NCI-H2081 (cell line): ENCODE measurements at regions not wholly inside any gene's neighbourhood (a gene's known extent, or its start where the extent isn't known, plus 50 kb on each side); places are given as distances from the start of the nearest gene placed in this dataset.
"Not testable (repeated sequence)": the region's sequence is repeated elsewhere in the genome, so short reads cannot be mapped to it uniquely, and the experiment has no call there.

Source experiments
- DNase-seq, 2 experiments: peaks; one replicate each; lab custom pipeline; 2025; lab: John Stamatoyannopoulos, UW

DNA sequence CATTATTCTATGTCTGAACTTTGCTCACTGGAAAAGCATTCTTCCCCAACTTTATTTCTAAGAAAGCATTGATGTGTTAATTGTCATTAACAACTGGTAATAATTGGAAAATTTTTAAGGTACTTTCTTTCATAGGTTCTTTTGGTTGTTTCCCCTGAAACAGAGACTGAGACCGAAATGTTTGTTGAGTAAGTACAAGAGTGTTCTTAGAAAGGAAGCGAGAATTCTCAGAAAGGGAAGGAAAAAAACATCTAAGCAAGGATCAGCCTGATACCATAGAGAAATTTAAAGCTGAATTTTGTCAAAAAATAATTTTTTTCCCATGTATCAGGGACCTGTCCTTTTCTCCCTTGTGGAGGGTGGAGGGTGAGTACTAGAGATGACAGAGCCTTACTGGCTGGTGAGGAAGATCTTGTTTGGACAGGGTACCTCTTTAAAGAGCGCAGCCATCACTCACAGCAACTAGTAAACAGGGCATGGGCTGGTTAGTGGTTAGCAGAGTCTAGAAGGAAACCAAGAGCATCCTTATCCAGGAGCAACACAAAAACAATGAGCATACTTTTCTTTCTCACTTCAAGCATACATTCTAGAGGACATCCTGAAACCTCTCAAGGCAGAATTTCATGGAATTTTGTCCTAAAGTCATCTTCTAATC lies 898.5 kb downstream of the DNAH5 start:
- DNase-seq: no peak

DNA sequence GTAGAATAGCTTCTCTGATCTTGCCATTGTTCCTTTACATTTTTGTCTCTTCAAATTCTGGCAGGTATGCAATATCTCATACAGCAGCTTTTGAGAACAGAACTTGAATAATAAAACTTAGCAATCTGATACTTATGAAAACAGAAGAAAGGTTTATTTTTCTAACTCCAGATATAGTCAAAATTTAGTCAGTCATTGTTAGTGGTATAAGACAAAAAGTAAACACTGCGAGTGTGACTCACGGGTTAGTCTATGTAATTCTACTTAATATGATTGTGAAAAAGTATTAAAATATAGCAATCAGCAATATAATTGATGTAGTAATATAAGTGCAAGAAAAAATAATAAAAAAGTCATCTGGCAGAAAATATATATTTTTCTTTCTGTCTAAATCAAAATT lies 910.4 kb downstream of the DNAH5 start:
- no peak for DNase-seq

DNA sequence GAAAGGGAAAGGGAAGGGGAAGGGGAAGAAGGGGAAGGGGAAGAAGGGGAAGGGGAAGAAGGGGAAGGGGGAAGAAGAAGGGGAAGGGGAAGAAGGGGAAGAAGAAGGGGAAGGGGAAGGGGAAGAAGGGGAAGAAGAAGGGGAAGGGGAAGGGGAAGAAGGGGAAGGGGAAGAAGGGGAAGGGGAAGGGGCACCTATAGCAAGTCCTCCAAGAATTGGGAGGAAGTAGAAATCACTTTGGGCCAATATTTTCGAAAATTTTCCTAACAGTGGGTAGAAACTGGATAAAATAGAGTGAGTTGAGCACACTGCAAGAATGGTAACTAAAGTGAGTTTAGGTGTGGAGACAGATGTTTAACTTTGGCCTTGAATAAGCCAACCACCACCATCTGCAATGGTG lies 915.3 kb downstream of the DNAH5 start:
- DNase-seq: no peak

DNA sequence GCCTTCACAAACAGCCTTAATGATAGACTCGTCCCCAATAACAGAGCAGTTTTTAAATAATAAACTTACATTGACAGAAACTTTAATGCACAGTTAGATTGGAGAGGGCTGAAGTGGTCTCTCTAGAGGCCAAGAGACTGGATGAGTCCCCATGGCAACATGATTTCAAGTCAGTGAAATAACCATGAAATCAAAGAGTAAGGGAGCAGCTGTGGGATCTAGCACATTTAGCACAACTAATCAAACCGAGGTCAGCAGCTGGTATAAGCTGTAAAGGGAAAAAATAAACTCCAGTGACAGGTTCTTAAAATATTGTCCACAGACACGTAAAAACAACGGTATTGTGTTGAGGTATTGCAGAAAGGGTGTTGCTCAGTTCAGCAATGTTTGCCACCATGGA lies 916.6 kb downstream of the DNAH5 start:
- no peak for DNase-seq

DNA sequence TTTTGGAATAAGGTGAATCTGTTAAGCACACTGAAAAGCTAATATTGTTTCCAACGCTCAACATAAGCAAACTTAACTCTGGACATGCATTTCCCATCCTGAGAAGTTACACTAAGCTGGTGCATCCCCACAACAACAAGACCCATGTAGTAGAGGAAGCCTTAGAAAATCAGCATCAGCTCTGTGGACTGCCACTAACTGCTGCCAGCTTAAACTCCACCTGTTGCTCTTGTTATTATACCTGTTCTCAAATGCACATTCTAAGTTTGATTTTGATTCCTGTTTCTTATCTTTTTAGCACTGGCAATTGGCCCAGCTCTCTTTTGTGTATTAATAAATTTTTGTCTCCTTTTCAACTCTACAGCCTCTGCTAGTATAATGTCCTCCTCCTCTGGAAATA lies 924.8 kb downstream of the DNAH5 start:
- no peak for DNase-seq

DNA sequence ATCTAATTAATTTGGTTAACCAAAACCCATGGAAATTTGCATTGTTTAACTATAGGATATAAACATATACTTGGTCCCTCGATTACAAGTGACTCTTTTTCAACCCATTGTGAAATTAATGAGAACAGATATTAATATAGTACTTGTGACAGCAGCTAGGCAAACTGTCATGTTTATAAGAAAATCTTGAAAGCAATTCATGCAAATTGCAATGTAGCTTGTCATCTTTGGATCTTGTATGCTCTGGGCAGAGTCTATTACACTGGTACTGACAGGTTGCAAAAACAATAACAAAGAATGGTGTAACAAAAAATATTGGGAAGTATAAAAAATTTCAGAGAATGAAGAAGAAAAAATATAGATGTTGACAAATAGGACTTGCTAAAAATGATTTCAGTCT lies 941.0 kb downstream of the DNAH5 start:
- DNase-seq: no peak

DNA sequence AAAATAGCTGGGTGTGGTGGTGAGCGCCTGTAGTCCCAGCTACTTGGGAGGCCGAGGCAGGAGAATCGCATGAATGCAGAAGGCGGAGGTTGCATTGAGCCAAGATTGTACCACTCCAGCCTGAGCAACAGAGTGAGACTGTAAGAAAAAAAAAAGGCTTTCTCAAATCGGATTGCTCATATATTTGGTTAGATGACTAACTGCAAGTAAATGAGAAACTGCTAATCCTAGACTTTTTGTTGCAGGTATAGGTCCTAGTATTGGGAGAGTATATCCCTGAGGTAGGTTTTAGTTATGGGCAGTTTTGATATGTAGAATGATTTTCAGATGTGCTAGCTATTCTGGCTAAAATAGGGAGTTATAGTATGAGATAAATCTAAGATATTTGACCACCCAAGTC lies 944.8 kb downstream of the DNAH5 start:
- no peak for DNase-seq

DNA sequence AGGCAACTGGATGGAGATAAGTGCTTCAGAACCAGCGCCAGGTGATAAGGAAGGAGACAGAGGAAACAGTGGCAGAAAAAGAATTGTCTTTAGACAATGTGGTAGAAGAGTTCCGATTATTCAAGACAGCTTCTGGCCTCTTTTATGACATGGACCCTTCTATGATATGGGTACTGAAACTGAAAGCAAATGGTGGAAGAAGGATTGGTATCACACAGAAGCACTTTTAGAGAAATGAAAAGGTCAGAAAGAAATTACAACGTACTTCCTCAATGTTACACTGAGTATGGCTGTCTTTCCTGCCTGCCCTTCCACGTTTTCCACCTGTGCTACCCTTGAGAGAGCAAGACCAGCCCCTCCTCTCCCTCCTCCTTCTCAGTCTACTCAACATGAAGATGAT lies 959.3 kb downstream of the DNAH5 start:
- DNase-seq: no peak

DNA sequence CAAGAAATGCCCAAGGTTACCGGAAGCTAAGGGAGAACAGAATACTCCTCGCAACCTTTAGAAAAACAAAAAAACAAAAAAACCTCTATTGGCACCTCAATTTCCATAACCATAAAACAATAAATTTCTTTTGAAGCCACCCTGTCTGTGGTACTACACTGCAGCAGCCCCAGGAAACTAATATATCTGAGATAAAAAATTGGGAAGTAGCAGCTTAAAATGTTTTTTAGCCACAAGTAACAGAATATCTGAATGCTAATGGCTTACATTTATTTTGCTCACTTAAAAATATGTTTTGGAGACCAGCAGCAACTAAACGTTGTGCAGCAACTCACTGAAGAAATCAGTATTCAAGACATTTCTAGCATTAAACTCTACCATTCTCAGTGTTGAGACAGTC lies 969.6 kb downstream of the DNAH5 start:
- no peak for DNase-seq

DNA sequence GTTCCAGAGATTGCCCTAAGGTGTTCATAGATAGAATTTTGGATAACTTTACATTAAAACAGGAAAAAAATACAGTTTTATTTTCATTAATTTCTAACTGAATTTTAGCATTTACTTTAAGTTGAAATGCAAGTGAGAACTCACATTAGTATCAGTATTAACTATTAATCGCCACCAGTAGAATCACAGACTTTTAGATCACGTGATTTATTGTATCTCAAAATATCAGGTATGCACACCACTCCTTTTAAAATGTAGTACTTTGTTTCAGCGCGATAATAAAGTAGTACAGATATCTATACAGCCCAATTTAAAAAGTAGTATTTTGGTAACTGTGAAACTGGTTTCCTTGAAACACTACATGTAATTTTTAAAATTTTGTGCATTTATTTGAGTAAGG lies 978.7 kb downstream of the DNAH5 start:
- DNase-seq: no peak

DNA sequence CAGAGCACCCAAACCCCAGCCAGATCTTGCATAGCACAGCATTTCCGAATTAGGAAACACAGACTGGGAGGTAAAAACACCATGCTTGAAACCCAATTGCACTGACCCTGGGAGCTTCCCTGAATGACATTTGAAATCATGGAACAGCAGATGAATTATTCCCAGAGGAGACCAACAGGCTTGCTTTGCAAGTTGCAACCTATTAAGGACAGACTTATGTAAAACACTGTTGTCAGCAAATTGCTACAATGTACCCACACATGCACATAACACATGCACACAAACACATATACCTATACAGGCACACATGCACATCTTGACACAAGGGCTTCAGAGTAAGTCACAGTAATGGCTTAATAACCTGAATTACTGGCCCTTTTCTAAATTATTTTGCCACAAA lies 984.8 kb downstream of the DNAH5 start:
- DNase-seq: no peak

DNA sequence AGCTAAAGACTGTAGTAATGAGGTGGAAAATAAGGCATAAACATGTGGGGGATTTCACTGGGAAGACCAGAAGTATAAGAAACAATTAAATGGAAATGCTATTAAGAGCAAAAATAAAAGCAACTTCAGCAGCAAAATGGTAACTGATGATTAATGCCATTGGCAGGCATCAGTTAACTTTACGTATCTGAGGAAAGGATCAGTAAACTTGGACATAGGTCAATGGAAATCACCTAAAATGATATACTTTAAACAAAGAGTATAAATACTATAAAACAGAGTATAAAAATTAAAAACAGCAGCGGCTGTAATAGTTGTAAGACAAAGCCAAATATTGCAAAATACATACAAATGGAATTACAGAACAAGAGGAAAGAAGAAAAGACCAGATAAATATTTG lies 992.1 kb downstream of the DNAH5 start:
- DNase-seq: no peak

DNA sequence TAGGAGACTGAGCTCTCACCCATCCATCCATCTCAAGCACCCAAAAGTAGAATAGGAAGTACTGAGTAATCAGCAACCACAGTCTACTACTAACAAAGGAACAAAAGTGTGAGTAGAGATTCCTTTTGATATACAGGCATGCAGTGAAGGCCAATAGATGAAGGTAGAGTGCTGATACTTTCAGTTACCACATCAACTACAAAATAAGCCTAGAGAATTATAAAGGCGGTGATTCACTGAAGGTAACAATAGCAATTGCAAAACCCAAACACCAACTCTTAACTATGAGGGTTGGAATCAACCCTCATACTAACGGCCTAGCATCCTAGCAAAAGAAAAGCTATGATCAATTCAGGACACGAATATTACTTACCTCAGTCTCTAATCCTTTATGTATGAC lies 992.6 kb downstream of the DNAH5 start:
- no peak for DNase-seq

DNA sequence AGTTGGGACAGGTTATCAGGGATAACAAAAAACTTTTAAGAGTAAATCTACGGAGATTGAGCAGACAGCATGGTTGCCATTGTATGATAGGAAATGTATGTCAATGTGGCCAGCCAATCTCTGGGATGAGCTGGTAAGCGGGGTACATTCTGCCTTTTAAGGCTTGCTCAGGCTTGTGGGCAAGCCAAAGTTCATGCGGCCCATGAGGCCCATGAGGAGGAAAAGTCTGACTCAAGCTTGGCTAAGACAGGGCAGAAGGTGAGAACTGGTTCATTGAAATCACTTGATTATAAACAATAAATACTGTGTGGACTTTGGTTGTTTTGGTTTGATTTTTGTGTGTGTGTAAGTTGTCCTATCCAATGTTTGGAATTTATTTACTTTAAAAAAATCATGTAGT lies 997.1 kb downstream of the DNAH5 start:
- no peak for DNase-seq

DNA sequence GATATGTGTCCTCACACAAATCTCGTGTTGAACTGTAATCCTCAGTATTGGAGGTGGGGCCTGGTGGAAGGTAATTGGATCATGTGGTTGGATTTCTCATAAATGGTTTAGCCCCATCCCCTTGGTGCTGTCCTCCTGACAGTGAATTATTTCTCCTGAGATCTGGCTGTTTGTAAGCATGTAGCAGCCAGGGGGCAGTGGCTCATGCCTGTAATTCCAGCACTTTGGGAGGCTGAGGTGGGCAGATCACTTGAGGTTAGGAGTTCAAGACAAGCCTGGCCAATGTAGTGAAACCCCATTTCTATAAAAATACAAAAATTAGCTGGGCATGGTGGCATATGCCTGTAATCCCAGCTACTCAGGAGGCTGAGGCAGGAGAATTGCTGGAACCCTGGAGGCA lies 999.0 kb downstream of the DNAH5 start:
- not testable (repeated sequence) for DNase-seq

DNA sequence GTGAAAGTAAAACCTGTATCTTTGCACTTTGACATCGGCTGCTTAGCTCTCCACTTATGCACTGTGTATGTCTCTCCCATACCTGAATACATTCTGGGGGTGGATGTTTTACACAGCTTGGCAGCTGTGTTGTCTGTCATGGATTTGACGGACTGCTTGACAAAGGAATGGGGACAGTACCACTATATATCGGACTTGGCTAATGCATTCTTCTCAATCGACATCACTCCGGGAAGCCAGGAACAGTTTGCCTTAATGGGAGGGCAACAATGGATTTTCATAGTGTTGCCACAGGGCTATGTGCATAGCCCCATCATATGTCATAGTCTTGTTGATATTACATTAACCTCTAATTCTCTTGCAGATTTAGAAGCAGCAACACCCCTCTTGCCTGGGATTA lies 1008.3 kb downstream of the DNAH5 start:
- DNase-seq: no peak

DNA sequence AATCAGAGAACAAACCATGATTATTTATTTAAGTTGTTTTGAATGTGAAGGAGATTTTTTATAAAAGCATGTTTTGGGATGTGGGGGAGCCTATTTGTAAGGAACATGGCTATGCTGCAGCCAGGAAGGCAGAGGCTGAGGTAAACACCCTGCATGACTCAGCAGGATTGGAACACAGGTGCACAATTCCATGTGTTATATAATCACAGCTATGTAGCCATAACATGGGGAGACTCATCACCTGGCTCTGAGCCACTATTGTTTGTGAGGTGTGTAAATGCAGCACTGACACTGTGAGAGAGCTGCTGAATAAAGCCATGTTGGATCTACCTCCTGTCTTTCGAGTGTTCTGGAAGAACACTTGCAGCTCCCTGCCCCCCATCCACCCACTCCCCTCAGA lies 1009.8 kb downstream of the DNAH5 start:
- peak; percentile 5 to 62 for DNase-seq

DNA sequence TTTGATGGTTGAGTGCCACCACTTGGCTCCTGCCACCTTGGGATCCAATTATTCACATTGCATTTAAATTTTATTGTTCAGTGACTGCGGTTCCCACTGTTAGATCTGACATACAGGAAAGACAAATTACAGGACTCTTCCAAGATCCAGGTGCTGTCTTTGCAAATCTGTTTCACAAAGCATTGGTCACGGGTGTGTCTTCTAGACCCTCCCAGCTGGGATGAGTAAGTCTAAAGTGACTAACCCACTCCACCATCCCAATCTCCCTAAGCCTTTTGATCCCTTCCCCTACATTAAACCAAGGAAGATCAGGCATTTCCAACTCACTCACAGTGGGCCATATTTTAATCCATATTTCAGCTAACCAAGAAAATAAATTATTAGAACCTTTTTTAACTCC lies 1016.3 kb upstream of the CTNND2 start:
- no peak for DNase-seq

DNA sequence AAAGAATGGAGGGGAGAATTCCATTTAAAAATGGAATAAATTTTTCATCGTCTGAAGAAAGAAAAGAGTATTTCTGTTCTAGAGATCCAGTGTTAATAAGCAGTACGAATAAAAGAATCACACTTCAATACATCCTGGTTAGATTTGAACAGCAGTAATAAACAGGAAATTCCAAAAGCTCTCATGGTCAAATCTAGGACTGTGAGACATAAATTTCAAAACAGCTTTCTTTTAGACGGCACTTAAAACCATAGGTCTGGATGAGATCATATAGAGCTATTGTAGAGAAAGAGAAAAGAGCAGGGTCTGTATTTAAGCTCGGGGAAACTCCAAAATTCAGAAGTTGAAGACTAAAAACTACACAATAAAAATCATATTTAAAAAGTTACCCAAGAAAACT lies 1006.9 kb upstream of the CTNND2 start:
- DNase-seq: no peak

DNA sequence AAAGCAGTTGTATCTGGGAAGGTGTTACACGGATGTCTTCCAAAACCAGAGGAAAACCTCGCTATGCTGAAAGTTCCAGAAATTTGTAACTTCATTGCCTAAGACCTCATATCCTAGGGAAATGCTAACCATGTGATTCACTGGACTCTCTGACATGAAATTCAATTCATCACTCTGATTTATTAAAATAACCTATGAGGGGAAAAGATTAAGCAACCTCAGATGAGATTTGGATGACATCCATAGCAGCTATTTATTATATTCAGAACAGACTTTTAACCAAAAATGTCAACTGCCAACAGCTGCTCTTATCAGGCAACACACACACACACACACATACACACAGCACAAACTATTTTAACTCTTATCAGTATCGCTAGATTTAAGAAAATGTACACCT lies 1006.4 kb upstream of the CTNND2 start:
- no peak for DNase-seq

DNA sequence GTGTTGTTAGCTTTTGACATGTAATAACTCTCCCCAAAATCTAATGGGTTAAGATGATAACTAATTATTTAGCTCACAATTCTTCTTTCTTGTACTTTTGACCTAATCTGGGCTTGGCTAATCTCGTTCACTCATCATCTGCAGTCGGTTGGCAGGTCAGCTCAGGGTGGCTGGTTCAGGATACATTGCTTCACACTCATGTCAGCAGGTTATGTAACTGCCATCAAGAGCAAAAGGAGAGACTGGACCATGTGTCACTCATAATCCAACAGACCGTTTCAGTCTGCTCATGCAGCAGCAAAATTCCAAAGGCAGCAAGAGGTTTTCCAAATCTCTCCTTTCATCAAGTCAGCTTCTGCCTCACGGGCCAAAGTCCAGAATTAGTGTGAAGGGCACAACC lies 998.4 kb upstream of the CTNND2 start:
- no peak for DNase-seq

DNA sequence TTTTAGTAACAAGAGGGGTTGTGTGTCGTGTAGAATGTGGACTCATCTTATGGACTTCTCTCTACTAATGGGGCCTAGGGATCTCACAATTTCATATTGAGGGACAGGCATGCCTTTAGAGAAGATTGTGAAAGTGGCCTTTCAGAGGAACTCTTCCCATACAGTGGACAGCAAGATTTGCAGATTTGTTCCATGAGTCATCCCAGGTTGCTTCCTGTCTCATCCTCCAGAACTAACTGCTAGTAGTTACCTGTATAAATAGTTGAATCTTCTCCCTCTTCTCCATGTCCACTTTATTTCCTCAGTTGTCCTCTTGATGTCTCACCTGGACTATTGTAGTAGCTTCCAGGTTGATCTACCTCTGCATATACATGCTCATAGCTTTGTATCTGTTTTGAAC lies 997.5 kb upstream of the CTNND2 start:
- no peak for DNase-seq

DNA sequence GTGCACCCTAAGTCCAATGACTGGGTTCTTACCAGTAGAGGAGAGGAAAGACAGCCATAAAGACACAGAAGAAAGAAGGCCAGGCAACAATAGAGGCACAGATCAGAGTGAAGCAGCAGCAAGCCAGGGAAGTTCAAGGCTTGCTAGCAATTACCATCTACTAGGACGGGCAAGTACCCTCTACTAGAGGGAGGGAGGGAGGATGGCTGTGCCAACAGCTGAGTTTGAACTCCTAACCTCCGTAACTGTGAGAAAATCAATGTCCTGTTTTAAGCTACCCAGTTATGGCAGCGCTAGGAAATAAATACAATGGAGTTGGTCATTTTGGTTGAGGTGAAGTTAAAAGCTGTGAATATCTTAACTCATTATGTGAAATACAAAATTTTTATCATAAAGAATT lies 991.8 kb upstream of the CTNND2 start:
- no peak for DNase-seq

DNA sequence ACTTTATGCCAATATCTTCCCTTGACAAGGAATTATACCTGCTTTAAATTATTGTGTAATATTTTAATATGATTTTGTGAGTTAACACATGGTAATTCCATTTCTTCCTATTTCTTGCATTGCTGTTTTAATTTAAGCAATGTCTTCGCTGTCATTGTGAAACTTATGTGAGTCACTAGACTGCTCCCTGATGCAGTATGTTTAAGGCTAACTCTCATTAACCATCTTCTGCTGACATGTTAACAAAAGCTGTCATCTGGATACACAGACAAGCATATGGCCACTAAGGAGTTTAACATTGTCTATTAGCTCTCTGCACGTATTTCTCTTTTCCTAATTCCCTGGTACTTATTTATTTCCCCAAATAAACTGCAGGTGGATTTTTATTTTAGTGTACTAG lies 980.8 kb upstream of the CTNND2 start:
- DNase-seq: no peak

DNA sequence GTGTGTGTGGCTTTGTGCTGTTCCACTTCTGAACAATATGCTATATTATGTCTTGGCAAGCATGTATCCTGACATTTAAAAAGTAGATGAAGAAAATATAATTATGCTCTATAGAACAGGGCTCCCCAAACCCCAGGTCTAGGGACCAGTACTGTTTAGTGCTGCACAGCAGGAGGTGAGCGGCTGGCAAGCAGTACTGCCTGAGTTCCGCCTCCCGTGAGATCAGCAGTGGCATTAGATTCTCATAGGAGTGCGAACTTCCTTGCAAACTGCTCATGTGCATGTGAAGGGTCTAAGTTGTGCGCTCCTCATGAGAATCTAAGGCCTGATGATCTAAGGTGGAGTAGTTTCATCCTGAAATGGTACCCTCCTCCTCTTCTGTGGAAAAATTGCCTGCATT lies 979.1 kb upstream of the CTNND2 start:
- DNase-seq: no peak
